HG03139 (cell line): ENCODE measurements at regions not wholly inside any gene's neighbourhood (a gene's known extent, or its start where the extent isn't known, plus 50 kb on each side); places are given as distances from the start of the nearest gene placed in this dataset.

Experiments used
- ATAC-seq: cut with Tn5 transposase; IDR thresholded peaks from one replicate; pipeline ENCODE4 v1.9.1; 2021; ENCODE audit not compliant: unreplicated experiment

GRCh38 chr10:21264271-21264670 lies 261.2 kb downstream of the SKIDA1 start:
- no peak for ATAC-seq

GRCh38 chr10:21263839-21264238 lies 261.6 kb downstream of the SKIDA1 start:
- ATAC-seq, result no peak

- no peak for ATAC-seq
Measured at GRCh38 chr10:21263263-21263803, 262.1 kb downstream of the SKIDA1 start.

GRCh38 chr10:21261842-21262294 lies 263.6 kb downstream of the SKIDA1 start:
- ATAC-seq, result no peak

GRCh38 chr10:21260506-21261149 lies 264.9 kb downstream of the SKIDA1 start:
- ATAC-seq, result no peak

- no peak for ATAC-seq
Measured at GRCh38 chr10:21260066-21260465, 265.4 kb downstream of the SKIDA1 start.

GRCh38 chr10:21257919-21258318 lies 267.6 kb downstream of the SKIDA1 start:
- ATAC-seq, result no peak

- ATAC-seq, result no peak
Measured at GRCh38 chr10:21257191-21257590, 268.3 kb downstream of the SKIDA1 start.

GRCh38 chr10:21249435-21249834 lies 276.0 kb downstream of the SKIDA1 start:
- no peak for ATAC-seq

GRCh38 chr10:21247592-21247991 lies 277.9 kb downstream of the SKIDA1 start:
- ATAC-seq, result no peak

GRCh38 chr10:21246178-21246577 lies 279.3 kb downstream of the SKIDA1 start:
- no peak for ATAC-seq

GRCh38 chr10:21243748-21244257 lies 281.7 kb downstream of the SKIDA1 start:
- ATAC-seq, result no peak

- ATAC-seq, result no peak
Measured at GRCh38 chr10:21242915-21243314, 282.6 kb downstream of the SKIDA1 start.

GRCh38 chr10:21238717-21239116 lies 286.8 kb downstream of the SKIDA1 start:
- ATAC-seq, result no peak

- no peak for ATAC-seq
Measured at GRCh38 chr10:21238044-21238443, 287.4 kb downstream of the SKIDA1 start.

GRCh38 chr10:21234761-21235160 lies 290.7 kb downstream of the SKIDA1 start:
- no peak for ATAC-seq

- ATAC-seq, result no peak
Measured at GRCh38 chr10:21230219-21230618, 295.3 kb downstream of the SKIDA1 start.

GRCh38 chr10:21217748-21218367 lies 307.6 kb downstream of the SKIDA1 start:
- ATAC-seq, result no peak

- ATAC-seq, result no peak
Measured at GRCh38 chr10:21217107-21217506, 308.4 kb downstream of the SKIDA1 start.

- no peak for ATAC-seq
Measured at GRCh38 chr10:21214329-21214728, 311.2 kb downstream of the SKIDA1 start.

- ATAC-seq, result no peak
Measured at GRCh38 chr10:21213381-21213780, 312.1 kb downstream of the SKIDA1 start.

- no peak for ATAC-seq
Measured at GRCh38 chr10:21212912-21213311, 312.6 kb downstream of the SKIDA1 start.
